GM23338 (cell line): ENCODE measurements at regions not wholly inside any gene's neighbourhood (a gene's known extent, or its start where the extent isn't known, plus 50 kb on each side); places are given as distances from the start of the nearest gene placed in this dataset.

Experiments
- ATAC-seq: fragments of 200-7000 bp; cut with Tn5 transposase; 3 replicates; pipeline ENCODE4 v1.9.1; 2020
- DNase-seq: peaks from one replicate; pipeline ENCODE4 v3.0.0-alpha.2; 2015; ENCODE audit warnings: low spot score
- H2AFZ ChIP-seq: fragments of 200-600 bp; sonication (generic); 2 replicates; pipeline ENCODE4 v1.8.0; 2016; ENCODE audit warnings: antibody characterized with exemption, mild to moderate bottlenecking, moderate library complexity
- H3F3A ChIP-seq: fragments of 200-600 bp; sonication (generic); replicated peaks from 2 replicates; pipeline ENCODE4 v1.8.0; 2017; ENCODE audit warnings: antibody characterized with exemption, mixed run types, low read depth
- H3K27ac ChIP-seq: fragments of 200-600 bp; sonication (generic); 2 replicates; pipeline ENCODE4 v1.6.1; 2016; ENCODE audit warnings: low read depth
- H3K27me3 ChIP-seq: fragments of 200-600 bp; sonication (generic); 2 replicates; pipeline ENCODE4 v1.8.0; 2016; ENCODE audit warnings: mild to moderate bottlenecking, mixed run types, moderate library complexity; ENCODE audit not compliant: insufficient read depth
- H3K36me3 ChIP-seq: fragments of 200-600 bp; sonication (generic); 2 replicates; pipeline ENCODE4 v1.8.0; 2016; ENCODE audit warnings: mild to moderate bottlenecking; ENCODE audit not compliant: insufficient read depth
- H3K4me1 ChIP-seq: fragments of 200-600 bp; sonication (generic); 2 replicates; pipeline ENCODE4 v1.8.0; 2016; ENCODE audit warnings: mild to moderate bottlenecking, moderate library complexity; ENCODE audit not compliant: insufficient read depth
- H3K4me2 ChIP-seq: fragments of 200-600 bp; sonication (generic); 2 replicates; pipeline ENCODE4 v1.7.1; 2017; ENCODE audit warnings: mixed run types
- H3K4me3 ChIP-seq: fragments of 200-600 bp; sonication (generic); 2 replicates; pipeline ENCODE4 v1.6.1; 2016; ENCODE audit warnings: mixed run types
- H3K79me2 ChIP-seq: fragments of 200-600 bp; sonication (generic); replicated peaks from 2 replicates; pipeline ENCODE4 v1.8.0; 2017; ENCODE audit warnings: mild to moderate bottlenecking; ENCODE audit not compliant: insufficient read depth
- H3K9me2 ChIP-seq: fragments of 200-600 bp; sonication (generic); 2 replicates; pipeline ENCODE4 v1.8.0; 2017; ENCODE audit not compliant: insufficient read depth
- H4K20me1 ChIP-seq: fragments of 200-600 bp; sonication (generic); replicated peaks from 2 replicates; pipeline ENCODE4 v1.8.0; 2017; ENCODE audit warnings: mild to moderate bottlenecking; ENCODE audit not compliant: insufficient read depth
- H3K27ac Mint-ChIP-seq: 2 replicates; pipeline ENCODE4 v1.8.0; 2020; ENCODE audit warnings: inconsistent platforms, mild to moderate bottlenecking, moderate library complexity, mixed read lengths
- H3K27me3 Mint-ChIP-seq: 3 replicates; pipeline ENCODE4 v1.8.0; 2022; ENCODE audit warnings: low read depth, mild to moderate bottlenecking, moderate library complexity, mixed read lengths, inconsistent platforms; ENCODE audit not compliant: insufficient read depth, poor library complexity
- H3K36me3 Mint-ChIP-seq: 3 replicates; pipeline ENCODE4 v1.8.0; 2021; ENCODE audit warnings: low read depth, mild to moderate bottlenecking, inconsistent platforms, moderate library complexity, mixed read lengths
- H3K4me1 Mint-ChIP-seq: 3 replicates; pipeline ENCODE4 v1.8.0; 2020; ENCODE audit warnings: mild to moderate bottlenecking, inconsistent platforms, mixed read lengths
- H3K4me3 Mint-ChIP-seq: 3 replicates; pipeline ENCODE4 v1.8.0; 2021; ENCODE audit warnings: moderate library complexity, mild to moderate bottlenecking, inconsistent platforms, mixed read lengths
- H3K9me3 Mint-ChIP-seq: 3 replicates; pipeline ENCODE4 v1.8.0; 2020; ENCODE audit warnings: moderate library complexity, mild to moderate bottlenecking, inconsistent platforms, mixed read lengths
- CTCF ChIP-seq, 2 experiments: fragments of 200-600 bp in 1 of 2; sonication (generic) in 1 of 2; conservative IDR thresholded peaks; 2 replicates each; pipeline versions ENCODE4 v1.5.1 to v1.6.1; 2016 to 2017; ENCODE audit warnings: antibody characterized with exemption in 2 of 2, low read depth in 2 of 2, mild to moderate bottlenecking in 2 of 2, moderate library complexity in 1 of 2
- JUNB ChIP-seq: IDR thresholded peaks from one replicate; pipeline ENCODE4 v1.6.1; 2016; ENCODE audit warnings: antibody characterized with exemption; ENCODE audit not compliant: unreplicated experiment
- NANOG ChIP-seq: IDR thresholded peaks from 2 replicates; pipeline ENCODE4 v1.6.1; 2016; ENCODE audit warnings: antibody characterized with exemption, borderline replicate concordance
- STAT1 ChIP-seq: IDR thresholded peaks from one replicate; pipeline ENCODE4 v1.6.1; 2016; ENCODE audit warnings: antibody characterized with exemption; ENCODE audit not compliant: unreplicated experiment
- TF ChIP-seq, protein P1 (sequence below): fragments of 250-450 bp; sonication (Bioruptor Pico); IDR thresholded peaks from 2 replicates; pipeline ENCODE4 v1.5.0; 2020; ENCODE audit warnings: mild to moderate bottlenecking, moderate library complexity
- TF ChIP-seq, protein P2 (sequence below): IDR thresholded peaks from one replicate; pipeline ENCODE4 v1.6.1; 2018; ENCODE audit warnings: antibody characterized with exemption; ENCODE audit not compliant: unreplicated experiment

GRCh38 chr1:213564215-213564659, 423.5 kb upstream of the PROX1 start:
- Mint-ChIP-seq H3K27me3 (no peaks in the 10 kb centered on the region), H3K9me3 (peaks cover 53% of the 10 kb centered on the region), H3K4me1 (no peaks in the 10 kb centered on the region), H3K36me3 (peaks cover 18% of the 10 kb centered on the region; the same call in 2 of the 3 replicates), H3K4me3 (no peak overlapping the region), H3K27ac (no peak overlapping the region)
- Histone ChIP-seq H2AFZ (no peak overlapping the region), H3K27ac (no peak overlapping the region), H4K20me1 (no peaks in the 10 kb centered on the region), H3K9me2 (no peaks in the 10 kb centered on the region), H3K27me3 (no peaks in the 10 kb centered on the region), H3K36me3 (peaks cover 7% of the 10 kb centered on the region; the same call in 1 of the 2 replicates), H3K79me2 (no peaks in the 10 kb centered on the region), H3K4me2 (no peak overlapping the region), H3F3A (no peaks in the 10 kb centered on the region), H3K4me1 (no peaks in the 10 kb centered on the region), H3K4me3 (no peak overlapping the region)
- TF ChIP-seq JUNB (no peak), NANOG (no peak), STAT1 (no peak), CTCF (conservative IDR thresholded peaks at IDR 0.05; ENCODE audit: low read depth in 2 of 2) (peak; percentile 91)
- TF ChIP-seq, protein P1, sequence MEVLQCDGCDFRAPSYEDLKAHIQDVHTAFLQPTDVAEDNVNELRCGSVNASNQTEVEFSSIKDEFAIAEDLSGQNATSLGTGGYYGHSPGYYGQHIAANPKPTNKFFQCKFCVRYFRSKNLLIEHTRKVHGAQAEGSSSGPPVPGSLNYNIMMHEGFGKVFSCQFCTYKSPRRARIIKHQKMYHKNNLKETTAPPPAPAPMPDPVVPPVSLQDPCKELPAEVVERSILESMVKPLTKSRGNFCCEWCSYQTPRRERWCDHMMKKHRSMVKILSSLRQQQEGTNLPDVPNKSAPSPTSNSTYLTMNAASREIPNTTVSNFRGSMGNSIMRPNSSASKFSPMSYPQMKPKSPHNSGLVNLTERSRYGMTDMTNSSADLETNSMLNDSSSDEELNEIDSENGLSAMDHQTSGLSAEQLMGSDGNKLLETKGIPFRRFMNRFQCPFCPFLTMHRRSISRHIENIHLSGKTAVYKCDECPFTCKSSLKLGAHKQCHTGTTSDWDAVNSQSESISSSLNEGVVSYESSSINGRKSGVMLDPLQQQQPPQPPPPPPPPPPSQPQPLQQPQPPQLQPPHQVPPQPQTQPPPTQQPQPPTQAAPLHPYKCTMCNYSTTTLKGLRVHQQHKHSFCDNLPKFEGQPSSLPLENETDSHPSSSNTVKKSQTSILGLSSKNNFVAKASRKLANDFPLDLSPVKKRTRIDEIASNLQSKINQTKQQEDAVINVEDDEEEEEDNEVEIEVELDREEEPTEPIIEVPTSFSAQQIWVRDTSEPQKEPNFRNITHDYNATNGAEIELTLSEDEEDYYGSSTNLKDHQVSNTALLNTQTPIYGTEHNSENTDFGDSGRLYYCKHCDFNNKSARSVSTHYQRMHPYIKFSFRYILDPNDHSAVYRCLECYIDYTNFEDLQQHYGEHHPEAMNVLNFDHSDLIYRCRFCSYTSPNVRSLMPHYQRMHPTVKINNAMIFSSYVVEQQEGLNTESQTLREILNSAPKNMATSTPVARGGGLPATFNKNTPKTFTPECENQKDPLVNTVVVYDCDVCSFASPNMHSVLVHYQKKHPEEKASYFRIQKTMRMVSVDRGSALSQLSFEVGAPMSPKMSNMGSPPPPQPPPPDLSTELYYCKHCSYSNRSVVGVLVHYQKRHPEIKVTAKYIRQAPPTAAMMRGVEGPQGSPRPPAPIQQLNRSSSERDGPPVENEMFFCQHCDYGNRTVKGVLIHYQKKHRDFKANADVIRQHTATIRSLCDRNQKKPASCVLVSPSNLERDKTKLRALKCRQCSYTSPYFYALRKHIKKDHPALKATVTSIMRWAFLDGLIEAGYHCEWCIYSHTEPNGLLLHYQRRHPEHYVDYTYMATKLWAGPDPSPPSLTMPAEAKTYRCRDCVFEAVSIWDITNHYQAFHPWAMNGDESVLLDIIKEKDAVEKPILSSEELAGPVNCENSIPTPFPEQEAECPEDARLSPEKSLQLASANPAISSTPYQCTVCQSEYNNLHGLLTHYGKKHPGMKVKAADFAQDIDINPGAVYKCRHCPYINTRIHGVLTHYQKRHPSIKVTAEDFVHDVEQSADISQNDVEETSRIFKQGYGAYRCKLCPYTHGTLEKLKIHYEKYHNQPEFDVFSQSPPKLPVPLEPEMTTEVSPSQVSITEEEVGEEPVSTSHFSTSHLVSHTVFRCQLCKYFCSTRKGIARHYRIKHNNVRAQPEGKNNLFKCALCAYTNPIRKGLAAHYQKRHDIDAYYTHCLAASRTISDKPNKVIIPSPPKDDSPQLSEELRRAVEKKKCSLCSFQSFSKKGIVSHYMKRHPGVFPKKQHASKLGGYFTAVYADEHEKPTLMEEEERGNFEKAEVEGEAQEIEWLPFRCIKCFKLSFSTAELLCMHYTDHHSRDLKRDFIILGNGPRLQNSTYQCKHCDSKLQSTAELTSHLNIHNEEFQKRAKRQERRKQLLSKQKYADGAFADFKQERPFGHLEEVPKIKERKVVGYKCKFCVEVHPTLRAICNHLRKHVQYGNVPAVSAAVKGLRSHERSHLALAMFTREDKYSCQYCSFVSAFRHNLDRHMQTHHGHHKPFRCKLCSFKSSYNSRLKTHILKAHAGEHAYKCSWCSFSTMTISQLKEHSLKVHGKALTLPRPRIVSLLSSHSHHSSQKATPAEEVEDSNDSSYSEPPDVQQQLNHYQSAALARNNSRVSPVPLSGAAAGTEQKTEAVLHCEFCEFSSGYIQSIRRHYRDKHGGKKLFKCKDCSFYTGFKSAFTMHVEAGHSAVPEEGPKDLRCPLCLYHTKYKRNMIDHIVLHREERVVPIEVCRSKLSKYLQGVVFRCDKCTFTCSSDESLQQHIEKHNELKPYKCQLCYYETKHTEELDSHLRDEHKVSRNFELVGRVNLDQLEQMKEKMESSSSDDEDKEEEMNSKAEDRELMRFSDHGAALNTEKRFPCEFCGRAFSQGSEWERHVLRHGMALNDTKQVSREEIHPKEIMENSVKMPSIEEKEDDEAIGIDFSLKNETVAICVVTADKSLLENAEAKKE (CRISPR knock-in tag): no peak
- TF ChIP-seq, protein P2, sequence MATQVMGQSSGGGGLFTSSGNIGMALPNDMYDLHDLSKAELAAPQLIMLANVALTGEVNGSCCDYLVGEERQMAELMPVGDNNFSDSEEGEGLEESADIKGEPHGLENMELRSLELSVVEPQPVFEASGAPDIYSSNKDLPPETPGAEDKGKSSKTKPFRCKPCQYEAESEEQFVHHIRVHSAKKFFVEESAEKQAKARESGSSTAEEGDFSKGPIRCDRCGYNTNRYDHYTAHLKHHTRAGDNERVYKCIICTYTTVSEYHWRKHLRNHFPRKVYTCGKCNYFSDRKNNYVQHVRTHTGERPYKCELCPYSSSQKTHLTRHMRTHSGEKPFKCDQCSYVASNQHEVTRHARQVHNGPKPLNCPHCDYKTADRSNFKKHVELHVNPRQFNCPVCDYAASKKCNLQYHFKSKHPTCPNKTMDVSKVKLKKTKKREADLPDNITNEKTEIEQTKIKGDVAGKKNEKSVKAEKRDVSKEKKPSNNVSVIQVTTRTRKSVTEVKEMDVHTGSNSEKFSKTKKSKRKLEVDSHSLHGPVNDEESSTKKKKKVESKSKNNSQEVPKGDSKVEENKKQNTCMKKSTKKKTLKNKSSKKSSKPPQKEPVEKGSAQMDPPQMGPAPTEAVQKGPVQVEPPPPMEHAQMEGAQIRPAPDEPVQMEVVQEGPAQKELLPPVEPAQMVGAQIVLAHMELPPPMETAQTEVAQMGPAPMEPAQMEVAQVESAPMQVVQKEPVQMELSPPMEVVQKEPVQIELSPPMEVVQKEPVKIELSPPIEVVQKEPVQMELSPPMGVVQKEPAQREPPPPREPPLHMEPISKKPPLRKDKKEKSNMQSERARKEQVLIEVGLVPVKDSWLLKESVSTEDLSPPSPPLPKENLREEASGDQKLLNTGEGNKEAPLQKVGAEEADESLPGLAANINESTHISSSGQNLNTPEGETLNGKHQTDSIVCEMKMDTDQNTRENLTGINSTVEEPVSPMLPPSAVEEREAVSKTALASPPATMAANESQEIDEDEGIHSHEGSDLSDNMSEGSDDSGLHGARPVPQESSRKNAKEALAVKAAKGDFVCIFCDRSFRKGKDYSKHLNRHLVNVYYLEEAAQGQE: no peak
- peak; percentile 78 for DNase-seq
- peak; percentile 57 for ATAC-seq
